ENCODE measurements at regions not wholly inside any gene's neighbourhood (a gene's known extent, or its start where the extent isn't known, plus 50 kb on each side); places are given as distances from the start of the nearest gene placed in this dataset.

GRCh38 chrX:25872786-25873185 lies 265.4 kb upstream of the MAGEB18 start:
- ChIA-PET CTCF (no interaction called here), POLR2A (no interaction called here)
- DNase-seq (ENCODE audit: low spot score), result no peak
- Mint-ChIP-seq H3K36me3 (no peaks in the 10 kb centered on the region), H3K27me3 (ENCODE audit: low read depth) (no peaks in the 10 kb centered on the region), H3K27ac (no peak overlapping the region), H3K4me3 (no peak overlapping the region), H3K9me3 (no peaks in the 10 kb centered on the region), H3K4me1 (peaks cover 6% of the 10 kb centered on the region)
- no peak for TF ChIP-seq JAZF1 (CRISPR knock-in tag; IDR thresholded peaks at IDR 0.05)
- no peak for TF ChIP-seq ATF1 (CRISPR knock-in tag; IDR thresholded peaks at IDR 0.05)
- no peak for TF ChIP-seq MYBL2 (CRISPR knock-in tag; IDR thresholded peaks at IDR 0.05)
- TF ChIP-seq NR1H2 (CRISPR knock-in tag; IDR thresholded peaks at IDR 0.05), result no peak
- no peak for TF ChIP-seq ZNF138 (CRISPR knock-in tag; conservative IDR thresholded peaks at IDR 0.05)
- no peak for TF ChIP-seq ZNF396 (CRISPR knock-in tag; IDR thresholded peaks at IDR 0.05; ENCODE audit: borderline replicate concordance)
- TF ChIP-seq SOX15 (CRISPR knock-in tag; IDR thresholded peaks at IDR 0.05), result no peak
- no peak for TF ChIP-seq CREM (CRISPR knock-in tag; IDR thresholded peaks at IDR 0.05)
- ATAC-seq, result no peak

GRCh38 chrX:25873196-25873595 lies 264.9 kb upstream of the MAGEB18 start:
- H3K27ac Mint-ChIP-seq, result no peak overlapping the region
- peaks cover 6% of the 10 kb centered on the region for H3K4me1 Mint-ChIP-seq
- TF ChIP-seq ZNF317 (CRISPR knock-in tag; IDR thresholded peaks at IDR 0.05; ENCODE audit: borderline replicate concordance, low read depth) (no peak), CTCF (IDR thresholded peaks at IDR 0.05) (no peak), E2F5 (CRISPR knock-in tag; IDR thresholded peaks at IDR 0.05) (no peak), NFATC4 (CRISPR knock-in tag; IDR thresholded peaks at IDR 0.05) (no peak), IRF2 (CRISPR knock-in tag; IDR thresholded peaks at IDR 0.05; ENCODE audit: borderline replicate concordance, low read depth) (no peak), FOXK1 (CRISPR knock-in tag; IDR thresholded peaks at IDR 0.05) (no peak), FOXJ3 (CRISPR knock-in tag; IDR thresholded peaks at IDR 0.05; ENCODE audit: borderline replicate concordance) (no peak), CREM (CRISPR knock-in tag; IDR thresholded peaks at IDR 0.05) (no peak), ZNF232 (CRISPR knock-in tag; IDR thresholded peaks at IDR 0.05) (no peak), RELA (CRISPR knock-in tag; IDR thresholded peaks at IDR 0.05; ENCODE audit: borderline replicate concordance) (no peak), SOX15 (CRISPR knock-in tag; IDR thresholded peaks at IDR 0.05) (no peak), JAZF1 (CRISPR knock-in tag; IDR thresholded peaks at IDR 0.05) (no peak), HMGA2 (CRISPR knock-in tag; IDR thresholded peaks at IDR 0.05) (no peak), ZNF512 (CRISPR knock-in tag; IDR thresholded peaks at IDR 0.05; ENCODE audit: borderline replicate concordance) (no peak), NR2C2 (CRISPR knock-in tag; IDR thresholded peaks at IDR 0.05) (no peak)
- ChIA-PET CTCF (no interaction called here), POLR2A (no interaction called here)
- H3K27me3 Mint-ChIP-seq (ENCODE audit: low read depth), result no peaks in the 10 kb centered on the region
- no peak for ATAC-seq
- H3K36me3 Mint-ChIP-seq, result no peaks in the 10 kb centered on the region
- DNase-seq (ENCODE audit: low spot score), result no peak
- H3K9me3 Mint-ChIP-seq, result no peaks in the 10 kb centered on the region
- H3K4me3 Mint-ChIP-seq, result no peak overlapping the region

GRCh38 chrX:25878806-25879205 lies 259.3 kb upstream of the MAGEB18 start:
- ChIA-PET POLR2A (no interaction called here), CTCF (no interaction called here)
- no peak overlapping the region for H3K4me3 Mint-ChIP-seq
- no peaks in the 10 kb centered on the region for H3K4me1 Mint-ChIP-seq
- DNase-seq (ENCODE audit: low spot score), result no peak
- ATAC-seq, result no peak
- H3K27ac Mint-ChIP-seq, result no peak overlapping the region
- peaks cover 4% of the 10 kb centered on the region for H3K27me3 Mint-ChIP-seq (ENCODE audit: low read depth)
- peaks cover 3% of the 10 kb centered on the region; the same call in 1 of the 2 replicates for H3K9me3 Mint-ChIP-seq
- H3K36me3 Mint-ChIP-seq, result 0 out of 2 replicates have a peak, but pooled peaks cover 2% of the 10 kb centered on the region
- TF ChIP-seq E2F4 (CRISPR knock-in tag; IDR thresholded peaks at IDR 0.05; ENCODE audit: borderline replicate concordance, low read depth) (no peak), ZNF671 (CRISPR knock-in tag; IDR thresholded peaks at IDR 0.05) (no peak), NFATC4 (CRISPR knock-in tag; IDR thresholded peaks at IDR 0.05) (no peak), OVOL2 (CRISPR knock-in tag; IDR thresholded peaks at IDR 0.05; ENCODE audit: borderline replicate concordance) (no peak), SOX15 (CRISPR knock-in tag; IDR thresholded peaks at IDR 0.05) (no peak), IRF1 (CRISPR knock-in tag; IDR thresholded peaks at IDR 0.05) (no peak), NR3C1 (CRISPR knock-in tag; conservative IDR thresholded peaks at IDR 0.05; ENCODE audit: low read depth) (no peak), ETV6 (CRISPR knock-in tag; IDR thresholded peaks at IDR 0.05) (no peak), NFYB (CRISPR knock-in tag; conservative IDR thresholded peaks at IDR 0.05; ENCODE audit: low read depth) (no peak), NFE2L1 (CRISPR knock-in tag; IDR thresholded peaks at IDR 0.05) (no peak)
